ENCODE measurements at regions not wholly inside any gene's neighbourhood (a gene's known extent, or its start where the extent isn't known, plus 50 kb on each side); places are given as distances from the start of the nearest gene placed in this dataset.

DNA sequence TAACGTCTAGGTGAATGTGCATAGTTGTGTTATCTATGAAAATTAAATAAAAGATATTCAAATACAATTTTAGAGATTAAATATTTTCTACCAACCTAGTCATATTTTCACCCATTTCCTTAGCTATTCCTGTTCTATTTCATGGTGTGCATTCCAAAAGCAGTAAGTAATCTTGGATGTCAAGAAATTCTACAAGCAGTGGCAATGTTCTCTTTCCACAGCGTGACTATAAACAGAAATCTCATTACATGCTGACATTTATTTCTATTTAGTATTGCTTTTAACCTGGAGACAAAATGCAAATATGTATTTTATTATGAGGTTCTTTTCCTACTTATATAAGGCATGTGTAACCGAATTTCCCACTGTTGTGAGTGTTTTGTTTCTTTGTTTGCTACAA lies 510.0 kb downstream of the ACTL7B start:
- H3K4me3 ChIP-seq (replicated peaks in 1 of 3; ENCODE audit: low read depth in 2 of 3, low read length in 3 of 3) = no peak overlapping the region
- Mint-ChIP-seq H3K9me3 (peaks cover 0 to 5% (median 1%) of the 10 kb centered on the region in 7 donors), H3K27me3 (ENCODE audit: low read depth in 3 of 3) (peaks cover 0 to 4% (median 2%) of the 10 kb centered on the region in 3 donors), H3K4me1 (no peaks in the 10 kb centered on the region), H3K27ac (no peak overlapping the region), H3K4me3 (no peak overlapping the region), H3K36me3 (no peaks in the 10 kb centered on the region)
- H3K9ac ChIP-seq (ENCODE audit: insufficient read depth, low read length, poor library complexity, severe bottlenecking) = no peak overlapping the region
- H3K9me3 ChIP-seq (replicated peaks in 1 of 2; ENCODE audit: control insufficient read depth in 1 of 2, insufficient read depth in 1 of 2, low read length in 2 of 2) = no peaks in the 10 kb centered on the region
- no peak overlapping the region for H3K27ac ChIP-seq (ENCODE audit: low read depth in 1 of 2, low read length in 2 of 2)
- H3K79me2 ChIP-seq (ENCODE audit: insufficient read depth, low read length) = no peaks in the 10 kb centered on the region
- no peak for TF ChIP-seq CTCF (IDR thresholded peaks at IDR 0.05)
- H4K20me1 ChIP-seq (ENCODE audit: insufficient read depth, low read length) = no peaks in the 10 kb centered on the region
- intact Hi-C loops (cut with micrococcal nuclease) = no loop called here
- DNase-seq = no peak
- H2AFZ ChIP-seq (ENCODE audit: insufficient read depth, low read depth, low read length, poor library complexity, severe bottlenecking) = no peak overlapping the region
- no CpG with 5 or more reads among the region's 3 CpGs for WGBS (ENCODE audit: insufficient coverage)
- H3K27me3 ChIP-seq (ENCODE audit: control insufficient read depth in 2 of 2, insufficient read depth in 2 of 2, low read length in 2 of 2) = no peaks in the 10 kb centered on the region
- H3K4me1 ChIP-seq (ENCODE audit: control insufficient read depth in 1 of 2, insufficient read depth in 2 of 2, low read length in 2 of 2) = no peaks in the 10 kb centered on the region
- no peaks in the 10 kb centered on the region for H3K36me3 ChIP-seq (replicated peaks in 1 of 2; ENCODE audit: control insufficient read depth in 1 of 2, insufficient read depth in 2 of 2, low read length in 2 of 2)
- H3K4me2 ChIP-seq (replicated peaks; ENCODE audit: extremely low read depth, low read length, poor library complexity, severe bottlenecking) = no peak overlapping the region

GRCh38 chr9:108339251-108339650 lies 516.5 kb downstream of the ACTL7B start:
- Mint-ChIP-seq H3K9me3 (peaks cover 0 to 5% (median 0%) of the 10 kb centered on the region in 7 donors), H3K27ac (no peak overlapping the region), H3K36me3 (no peaks in the 10 kb centered on the region), H3K27me3 (ENCODE audit: low read depth in 3 of 3) (peaks cover 0 to 10% (median 4%) of the 10 kb centered on the region in 3 donors), H3K4me1 (no peaks in the 10 kb centered on the region), H3K4me3 (no peak overlapping the region)
- Histone ChIP-seq H3K27me3 (ENCODE audit: control insufficient read depth in 2 of 2, insufficient read depth in 2 of 2, low read length in 2 of 2) (no peaks in the 10 kb centered on the region), H3K79me2 (ENCODE audit: insufficient read depth, low read length) (no peaks in the 10 kb centered on the region), H4K20me1 (ENCODE audit: insufficient read depth, low read length) (no peaks in the 10 kb centered on the region), H3K9ac (ENCODE audit: insufficient read depth, low read length, poor library complexity, severe bottlenecking) (no peak overlapping the region), H3K4me1 (ENCODE audit: control insufficient read depth in 1 of 2, insufficient read depth in 2 of 2, low read length in 2 of 2) (no peaks in the 10 kb centered on the region), H3K27ac (ENCODE audit: low read depth in 1 of 2, low read length in 2 of 2) (no peak overlapping the region), H3K9me3 (replicated peaks in 1 of 2; ENCODE audit: control insufficient read depth in 1 of 2, insufficient read depth in 1 of 2, low read length in 2 of 2) (no peaks in the 10 kb centered on the region), H3K36me3 (replicated peaks in 1 of 2; ENCODE audit: control insufficient read depth in 1 of 2, insufficient read depth in 2 of 2, low read length in 2 of 2) (no peaks in the 10 kb centered on the region), H3K4me2 (replicated peaks; ENCODE audit: extremely low read depth, low read length, poor library complexity, severe bottlenecking) (no peak overlapping the region), H3K4me3 (replicated peaks in 1 of 3; ENCODE audit: low read depth in 2 of 3, low read length in 3 of 3) (no peak overlapping the region), H2AFZ (ENCODE audit: insufficient read depth, low read depth, low read length, poor library complexity, severe bottlenecking) (no peak overlapping the region)
- TF ChIP-seq CTCF (IDR thresholded peaks at IDR 0.05) = no peak
- DNase-seq = no peak
- no CpG with 5 or more reads among the region's 3 CpGs for WGBS (ENCODE audit: insufficient coverage)
- intact Hi-C loops (cut with micrococcal nuclease) = no loop called here

Data from CD14-positive monocyte (primary cell).